ENCODE measurements at regions not wholly inside any gene's neighbourhood (a gene's known extent, or its start where the extent isn't known, plus 50 kb on each side); places are given as distances from the start of the nearest gene placed in this dataset.

DNA sequence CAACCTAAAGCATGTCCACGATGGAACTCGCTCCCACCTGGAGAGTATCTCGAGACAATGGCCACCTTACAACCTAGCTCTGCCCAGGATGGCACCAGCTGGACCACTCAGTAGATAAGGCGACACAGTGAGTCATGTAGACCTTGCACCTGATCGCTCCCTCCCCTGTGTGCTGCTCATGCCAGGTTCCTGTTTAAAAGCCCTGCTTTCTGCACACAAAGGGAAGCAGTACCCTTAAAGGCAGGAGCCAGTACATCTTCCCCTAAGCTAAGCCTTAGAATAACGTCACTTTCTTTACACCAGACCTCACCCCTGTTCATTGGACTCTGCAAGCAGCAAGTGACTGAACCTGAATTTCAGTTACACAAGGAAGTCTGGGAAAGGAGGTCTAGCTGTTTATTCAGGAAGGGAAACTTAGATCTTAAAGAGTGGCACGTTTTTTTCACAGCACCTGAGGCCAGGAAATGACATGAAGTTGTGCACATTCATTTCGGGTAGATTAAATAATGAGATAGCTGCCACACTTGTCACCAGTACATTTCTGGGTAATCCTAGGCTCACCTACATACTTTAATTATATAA, 117.9 kb downstream of the MTPAP start:
- no peak for TF ChIP-seq CTCF (IDR thresholded peaks at IDR 0.05; ENCODE audit: poor library complexity, severe bottlenecking)
- TF ChIP-seq RAD21 (conservative IDR thresholded peaks at IDR 0.05), result no peak
- no peak for TF ChIP-seq POLR2AphosphoS5 (IDR thresholded peaks at IDR 0.05)
- no peak for TF ChIP-seq EP300 (conservative IDR thresholded peaks at IDR 0.05; ENCODE audit: poor library complexity, severe bottlenecking)
- no peak for TF ChIP-seq MXI1 (conservative IDR thresholded peaks at IDR 0.05; ENCODE audit: poor library complexity, severe bottlenecking)
